ENCODE measurements at regions not wholly inside any gene's neighbourhood (a gene's known extent, or its start where the extent isn't known, plus 50 kb on each side); places are given as distances from the start of the nearest gene placed in this dataset.

- TF ChIP-seq CTCF (IDR thresholded peaks at IDR 0.05) (no peak), ZFX (IDR thresholded peaks at IDR 0.05; ENCODE audit: borderline replicate concordance) (no peak)
Measured at GRCh38 chr14:104460791-104461651, 118.5 kb upstream of the C14orf180 start.

Data from 22Rv1 (cell line).